ENCODE measurements at regions not wholly inside any gene's neighbourhood (a gene's known extent, or its start where the extent isn't known, plus 50 kb on each side); places are given as distances from the start of the nearest gene placed in this dataset.

- TF ChIP-seq CTCF (conservative IDR thresholded peaks at IDR 0.05; ENCODE audit: low read depth, low read length), result no peak
- TF ChIP-seq EZH2 (IDR thresholded peaks at IDR 0.05; ENCODE audit: borderline replicate concordance, low read depth, low read length, poor library complexity, severe bottlenecking), result no peak
These were observed 1218.0 kb downstream of the NSUN3 start for GRCh38 chr3:95280711-95281352.

All from A673 (cell line).